ENCODE measurements at regions not wholly inside any gene's neighbourhood (a gene's known extent, or its start where the extent isn't known, plus 50 kb on each side); places are given as distances from the start of the nearest gene placed in this dataset.

- no peaks in the 10 kb centered on the region for H3K9me3 ChIP-seq
- POLR2A ChIA-PET: no interaction called here
- H3K27ac Mint-ChIP-seq: no peak overlapping the region
- 90% methylated on average over 2 of the region's 8 CpGs for WGBS (ENCODE audit: insufficient coverage)
- H3K27me3 Mint-ChIP-seq: peaks cover 9 to 20% of the 10 kb centered on the region in 2 donors
- DNase-seq (no peak), ATAC-seq (replicated peaks in 1 of 4) (no peak)
- H3K4me1 ChIP-seq (ENCODE audit: control insufficient read depth in 1 of 2, extremely low read depth in 1 of 2, insufficient read depth in 2 of 2, low read length in 2 of 2): no peaks in the 10 kb centered on the region
- H3K9me3 Mint-ChIP-seq: peaks cover 4 to 9% (median 8%) of the 10 kb centered on the region in 3 donors
- no peak overlapping the region for H3K4me3 Mint-ChIP-seq
- no peaks in the 10 kb centered on the region for H3K4me1 Mint-ChIP-seq
- H3K36me3 ChIP-seq (ENCODE audit: control insufficient read depth in 2 of 2, extremely low read depth in 1 of 2, insufficient read depth in 1 of 2, low read length in 1 of 2): no peaks in the 10 kb centered on the region
- H3K27ac ChIP-seq (ENCODE audit: low read length): no peak overlapping the region
- no peaks in the 10 kb centered on the region for H3K36me3 Mint-ChIP-seq
- CTCF ChIA-PET: no interaction called here
- H3K4me3 ChIP-seq (ENCODE audit: control insufficient read depth in 1 of 2, extremely low read depth in 1 of 2, low read length in 1 of 2): no peak overlapping the region
- H3K27me3 ChIP-seq (replicated peaks in 1 of 2; ENCODE audit: control insufficient read depth in 2 of 2, extremely low read depth in 1 of 2, insufficient read depth in 2 of 2, low read length in 1 of 2): no peaks in the 10 kb centered on the region
These were observed 395.0 kb upstream of the SMARCA2 start for GRCh38 chr9:1619915-1620710.

GRCh38 chr9:1637401-1637800, 377.7 kb upstream of the SMARCA2 start:
- Mint-ChIP-seq H3K9me3 (peaks cover 2 to 8% (median 6%) of the 10 kb centered on the region in 3 donors), H3K27ac (no peak overlapping the region), H3K27me3 (peaks cover 0 to 3% of the 10 kb centered on the region in 2 donors), H3K4me3 (no peak overlapping the region), H3K36me3 (no peaks in the 10 kb centered on the region), H3K4me1 (no peaks in the 10 kb centered on the region)
- POLR2A ChIA-PET: no interaction called here
- H3K36me3 ChIP-seq (ENCODE audit: control insufficient read depth in 2 of 2, extremely low read depth in 1 of 2, insufficient read depth in 1 of 2, low read length in 1 of 2): no peaks in the 10 kb centered on the region
- H3K27me3 ChIP-seq (replicated peaks in 1 of 2; ENCODE audit: control insufficient read depth in 2 of 2, extremely low read depth in 1 of 2, insufficient read depth in 2 of 2, low read length in 1 of 2): peaks cover 0 to 3% of the 10 kb centered on the region in 2 experiments
- H3K4me3 ChIP-seq (ENCODE audit: control insufficient read depth in 1 of 2, extremely low read depth in 1 of 2, low read length in 1 of 2): no peak overlapping the region
- no peak for DNase-seq
- H3K27ac ChIP-seq (ENCODE audit: low read length): no peak overlapping the region
- no peak for ATAC-seq (replicated peaks in 1 of 4)
- no peaks in the 10 kb centered on the region for H3K9me3 ChIP-seq
- CTCF ChIA-PET: no interaction called here
- H3K4me1 ChIP-seq (ENCODE audit: control insufficient read depth in 1 of 2, extremely low read depth in 1 of 2, insufficient read depth in 2 of 2, low read length in 2 of 2): no peaks in the 10 kb centered on the region
- no CpG with 5 or more reads among the region's 2 CpGs for WGBS (ENCODE audit: insufficient coverage)

- POLR2A ChIA-PET: no interaction called here
- Histone ChIP-seq H3K27ac (ENCODE audit: low read length) (no peak overlapping the region), H3K36me3 (ENCODE audit: control insufficient read depth in 2 of 2, extremely low read depth in 1 of 2, insufficient read depth in 1 of 2, low read length in 1 of 2) (no peaks in the 10 kb centered on the region), H3K4me3 (ENCODE audit: control insufficient read depth in 1 of 2, extremely low read depth in 1 of 2, low read length in 1 of 2) (no peak overlapping the region), H3K27me3 (replicated peaks in 1 of 2; ENCODE audit: control insufficient read depth in 2 of 2, extremely low read depth in 1 of 2, insufficient read depth in 2 of 2, low read length in 1 of 2) (no peaks in the 10 kb centered on the region), H3K9me3 (no peaks in the 10 kb centered on the region), H3K4me1 (ENCODE audit: control insufficient read depth in 1 of 2, extremely low read depth in 1 of 2, insufficient read depth in 2 of 2, low read length in 2 of 2) (no peaks in the 10 kb centered on the region)
- Mint-ChIP-seq H3K9me3 (peaks cover 2 to 8% (median 6%) of the 10 kb centered on the region in 3 donors), H3K36me3 (no peaks in the 10 kb centered on the region), H3K4me3 (no peak overlapping the region), H3K27ac (no peak overlapping the region), H3K4me1 (no peaks in the 10 kb centered on the region), H3K27me3 (peaks cover 0 to 3% of the 10 kb centered on the region in 2 donors)
- no peak for ATAC-seq (replicated peaks in 1 of 4)
- CTCF ChIA-PET: no interaction called here
- no peak for DNase-seq
- 61% methylated on average over 3 of the region's 5 CpGs for WGBS (ENCODE audit: insufficient coverage)
These were observed 376.0 kb upstream of the SMARCA2 start for GRCh38 chr9:1639166-1639565.

- POLR2A ChIA-PET: no interaction called here
These were observed 367.4 kb upstream of the SMARCA2 start for GRCh38 chr9:1647776-1648175.

GRCh38 chr9:1653282-1653681, 361.9 kb upstream of the SMARCA2 start:
- H3K9me3 Mint-ChIP-seq: no peaks in the 10 kb centered on the region
- no CpG with 5 or more reads among the region's 4 CpGs for WGBS (ENCODE audit: insufficient coverage)
- Histone ChIP-seq H3K27ac (ENCODE audit: low read length) (no peak overlapping the region), H3K4me1 (ENCODE audit: control insufficient read depth in 1 of 2, extremely low read depth in 1 of 2, insufficient read depth in 2 of 2, low read length in 2 of 2) (no peaks in the 10 kb centered on the region), H3K4me3 (ENCODE audit: control insufficient read depth in 1 of 2, extremely low read depth in 1 of 2, low read length in 1 of 2) (no peak overlapping the region), H3K9me3 (no peaks in the 10 kb centered on the region), H3K27me3 (replicated peaks in 1 of 2; ENCODE audit: control insufficient read depth in 2 of 2, extremely low read depth in 1 of 2, insufficient read depth in 2 of 2, low read length in 1 of 2) (no peaks in the 10 kb centered on the region), H3K36me3 (ENCODE audit: control insufficient read depth in 2 of 2, extremely low read depth in 1 of 2, insufficient read depth in 1 of 2, low read length in 1 of 2) (no peaks in the 10 kb centered on the region)
- CTCF ChIA-PET: no interaction called here
- no peak for ATAC-seq (replicated peaks in 1 of 4)
- POLR2A ChIA-PET: no interaction called here
- no peaks in the 10 kb centered on the region for H3K36me3 Mint-ChIP-seq
- H3K4me3 Mint-ChIP-seq: no peak overlapping the region
- H3K4me1 Mint-ChIP-seq: no peaks in the 10 kb centered on the region
- no peak overlapping the region for H3K27ac Mint-ChIP-seq
- DNase-seq: no peak
- peaks cover 9 to 12% of the 10 kb centered on the region in 2 donors for H3K27me3 Mint-ChIP-seq

More at GRCh38 chr9:1647776-1648175, 367.4 kb upstream of the SMARCA2 start:
- H3K4me3 Mint-ChIP-seq: no peak overlapping the region
- H3K9me3 ChIP-seq: no peaks in the 10 kb centered on the region
- H3K4me3 ChIP-seq (ENCODE audit: control insufficient read depth in 1 of 2, extremely low read depth in 1 of 2, low read length in 1 of 2): no peak overlapping the region
- no peak overlapping the region for H3K27ac Mint-ChIP-seq
- H3K4me1 Mint-ChIP-seq: no peaks in the 10 kb centered on the region
- CTCF ChIA-PET: no interaction called here
- DNase-seq (no peak), ATAC-seq (replicated peaks in 1 of 4) (no peak)
- no CpG with 5 or more reads among the region's 1 CpG for WGBS (ENCODE audit: insufficient coverage)
- no peaks in the 10 kb centered on the region for H3K36me3 Mint-ChIP-seq
- no peaks in the 10 kb centered on the region for H3K36me3 ChIP-seq (ENCODE audit: control insufficient read depth in 2 of 2, extremely low read depth in 1 of 2, insufficient read depth in 1 of 2, low read length in 1 of 2)
- peaks cover 0 to 3% (median 0%) of the 10 kb centered on the region in 3 donors for H3K9me3 Mint-ChIP-seq
- H3K27me3 ChIP-seq (replicated peaks in 1 of 2; ENCODE audit: control insufficient read depth in 2 of 2, extremely low read depth in 1 of 2, insufficient read depth in 2 of 2, low read length in 1 of 2): peaks cover 0 to 3% of the 10 kb centered on the region in 2 experiments
- no peak overlapping the region for H3K27ac ChIP-seq (ENCODE audit: low read length)
- peaks cover 4 to 9% of the 10 kb centered on the region in 2 donors for H3K27me3 Mint-ChIP-seq
- H3K4me1 ChIP-seq (ENCODE audit: control insufficient read depth in 1 of 2, extremely low read depth in 1 of 2, insufficient read depth in 2 of 2, low read length in 2 of 2): no peaks in the 10 kb centered on the region

GRCh38 chr9:1658661-1659362, 356.3 kb upstream of the SMARCA2 start:
- ChIA-PET POLR2A (no interaction called here), CTCF (no interaction called here)
- Mint-ChIP-seq H3K9me3 (no peaks in the 10 kb centered on the region), H3K27ac (no peak overlapping the region), H3K27me3 (peaks cover 10 to 20% of the 10 kb centered on the region in 2 donors), H3K4me1 (no peaks in the 10 kb centered on the region), H3K36me3 (no peaks in the 10 kb centered on the region), H3K4me3 (no peak overlapping the region)
- H3K36me3 ChIP-seq (ENCODE audit: control insufficient read depth in 2 of 2, extremely low read depth in 1 of 2, insufficient read depth in 1 of 2, low read length in 1 of 2): no peaks in the 10 kb centered on the region
- H3K4me3 ChIP-seq (ENCODE audit: control insufficient read depth in 1 of 2, extremely low read depth in 1 of 2, low read length in 1 of 2): no peak overlapping the region
- H3K4me1 ChIP-seq (ENCODE audit: control insufficient read depth in 1 of 2, extremely low read depth in 1 of 2, insufficient read depth in 2 of 2, low read length in 2 of 2): no peaks in the 10 kb centered on the region
- no peak overlapping the region for H3K27ac ChIP-seq (ENCODE audit: low read length)
- 80% methylated on average over 1 of the region's 4 CpGs for WGBS (ENCODE audit: insufficient coverage)
- no peaks in the 10 kb centered on the region for H3K9me3 ChIP-seq
- no peak for DNase-seq
- ATAC-seq (replicated peaks in 1 of 4): no peak
- H3K27me3 ChIP-seq (replicated peaks in 1 of 2; ENCODE audit: control insufficient read depth in 2 of 2, extremely low read depth in 1 of 2, insufficient read depth in 2 of 2, low read length in 1 of 2): no peaks in the 10 kb centered on the region

Data from T-cell (primary cell).